ENCODE measurements at regions not wholly inside any gene's neighbourhood (a gene's known extent, or its start where the extent isn't known, plus 50 kb on each side); places are given as distances from the start of the nearest gene placed in this dataset.

- H3K4me1 ChIP-seq (ENCODE audit: control insufficient read depth, insufficient read depth, low read length), result no peaks in the 10 kb centered on the region
- no CpG with 5 or more reads among the region's 2 CpGs for WGBS (ENCODE audit: insufficient coverage, insufficient read length)
Observed at GRCh38 chr21:23093259-23093658, 2095.1 kb downstream of the NCAM2 start.

GRCh38 chr21:23099185-23099584 lies 2101.0 kb downstream of the NCAM2 start:
- Histone ChIP-seq H3K27me3 (ENCODE audit: control insufficient read depth, insufficient read depth, low read length) (no peaks in the 10 kb centered on the region), H3K9me3 (ENCODE audit: control insufficient read depth, insufficient read depth, low read length) (no peaks in the 10 kb centered on the region; the same call in 1 of the 2 replicates), H3K36me3 (ENCODE audit: control insufficient read depth, insufficient read depth, low read length) (no peaks in the 10 kb centered on the region), H3K27ac (ENCODE audit: low read length) (no peak overlapping the region), H3K4me1 (ENCODE audit: control insufficient read depth, insufficient read depth, low read length) (no peaks in the 10 kb centered on the region), H3K4me3 (ENCODE audit: low read length) (no peak overlapping the region)
- DNase-seq (ENCODE audit: low read depth, low spot score), result no peak

More at GRCh38 chr21:23093259-23093658, 2095.1 kb downstream of the NCAM2 start:
- Histone ChIP-seq H3K27ac (ENCODE audit: low read length) (no peak overlapping the region), H3K4me3 (ENCODE audit: low read length) (no peak overlapping the region), H3K36me3 (ENCODE audit: control insufficient read depth, insufficient read depth, low read length) (no peaks in the 10 kb centered on the region), H3K9me3 (ENCODE audit: control insufficient read depth, insufficient read depth, low read length) (no peaks in the 10 kb centered on the region; the same call in none of the 2 replicates), H3K27me3 (ENCODE audit: control insufficient read depth, insufficient read depth, low read length) (no peaks in the 10 kb centered on the region)
- no peak for DNase-seq (ENCODE audit: low read depth, low spot score)

DNA sequence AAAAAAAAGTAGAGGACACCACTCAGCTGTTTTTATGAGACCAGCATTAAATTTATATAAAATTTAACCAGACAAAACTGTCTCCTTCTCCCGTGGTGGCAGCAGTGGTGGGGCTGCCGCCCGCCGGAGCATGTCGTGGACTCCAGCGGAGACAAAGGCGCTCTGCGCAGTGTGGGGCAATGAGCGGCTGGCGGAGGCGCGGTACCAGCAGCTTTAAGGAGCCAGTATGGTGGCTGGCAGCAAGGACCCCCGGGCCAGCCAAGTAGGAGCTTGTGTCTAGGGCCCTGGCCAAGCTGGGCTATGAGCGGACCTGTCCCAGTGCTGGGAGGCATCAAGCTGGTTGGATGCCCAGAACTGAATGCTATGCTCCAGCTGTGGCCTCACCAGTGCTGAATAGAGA lies 2102.9 kb downstream of the NCAM2 start:
- Histone ChIP-seq H3K27ac (ENCODE audit: low read length) (no peak overlapping the region), H3K4me3 (ENCODE audit: low read length) (no peak overlapping the region), H3K27me3 (ENCODE audit: control insufficient read depth, insufficient read depth, low read length) (no peaks in the 10 kb centered on the region), H3K36me3 (ENCODE audit: control insufficient read depth, insufficient read depth, low read length) (no peaks in the 10 kb centered on the region), H3K9me3 (ENCODE audit: control insufficient read depth, insufficient read depth, low read length) (no peaks in the 10 kb centered on the region; the same call in 1 of the 2 replicates), H3K4me1 (ENCODE audit: control insufficient read depth, insufficient read depth, low read length) (no peaks in the 10 kb centered on the region)
- DNase-seq (ENCODE audit: low read depth, low spot score), result no peak
- WGBS (ENCODE audit: insufficient coverage, insufficient read length), result no CpG with 5 or more reads among the region's 14 CpGs

- no peak overlapping the region for H3K27ac ChIP-seq (ENCODE audit: low read length)
- peaks cover 2% of the 10 kb centered on the region for H3K9me3 ChIP-seq (ENCODE audit: control insufficient read depth, insufficient read depth, low read length)
- no peak overlapping the region for H3K4me3 ChIP-seq (ENCODE audit: low read length)
- no peaks in the 10 kb centered on the region for H3K27me3 ChIP-seq (ENCODE audit: control insufficient read depth, insufficient read depth, low read length)
- no peaks in the 10 kb centered on the region for H3K36me3 ChIP-seq (ENCODE audit: control insufficient read depth, insufficient read depth, low read length)
- no peaks in the 10 kb centered on the region for H3K4me1 ChIP-seq (ENCODE audit: control insufficient read depth, insufficient read depth, low read length)
- DNase-seq (ENCODE audit: low read depth, low spot score), result no peak
Observed at GRCh38 chr21:23108533-23108932, 2110.3 kb downstream of the NCAM2 start.

DNA sequence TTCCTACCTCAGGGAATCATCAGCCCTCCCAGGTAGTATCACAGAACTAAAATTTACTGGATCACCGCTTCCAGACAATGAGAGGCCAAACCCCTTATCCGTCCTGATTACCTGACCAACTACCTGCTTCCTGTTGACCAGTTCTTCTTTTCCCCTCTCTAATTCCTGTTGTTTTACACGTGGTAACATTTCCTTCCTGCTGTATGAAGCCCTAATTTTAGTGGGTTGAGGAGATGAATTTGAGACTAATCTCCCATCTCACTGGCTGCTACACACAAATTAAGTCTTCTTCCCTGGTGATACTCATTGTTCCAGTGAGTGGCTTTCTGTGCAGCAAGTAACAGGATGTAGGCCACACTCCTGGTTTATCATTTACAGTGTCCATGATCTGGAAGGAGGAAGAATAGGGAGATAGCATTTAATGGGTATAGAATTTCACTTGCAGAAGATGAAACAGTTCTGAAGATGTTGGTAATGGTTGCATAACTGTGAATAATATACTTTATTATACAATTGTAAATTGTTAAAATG lies 2112.9 kb downstream of the NCAM2 start:
- Histone ChIP-seq H3K9me3 (ENCODE audit: control insufficient read depth, insufficient read depth, low read length) (peaks cover 2% of the 10 kb centered on the region), H3K36me3 (ENCODE audit: control insufficient read depth, insufficient read depth, low read length) (no peaks in the 10 kb centered on the region), H3K4me1 (ENCODE audit: control insufficient read depth, insufficient read depth, low read length) (no peaks in the 10 kb centered on the region), H3K27ac (ENCODE audit: low read length) (no peak overlapping the region), H3K4me3 (ENCODE audit: low read length) (no peak overlapping the region), H3K27me3 (ENCODE audit: control insufficient read depth, insufficient read depth, low read length) (no peaks in the 10 kb centered on the region)
- DNase-seq (ENCODE audit: low read depth, low spot score), result no peak
- WGBS (ENCODE audit: insufficient coverage, insufficient read length), result no CpG with 5 or more reads among the region's 3 CpGs

- no peak for DNase-seq (ENCODE audit: low read depth, low spot score)
- no CpG with 5 or more reads among the region's 1 CpG for WGBS (ENCODE audit: insufficient coverage, insufficient read length)
- Histone ChIP-seq H3K4me1 (ENCODE audit: control insufficient read depth, insufficient read depth, low read length) (no peaks in the 10 kb centered on the region), H3K27me3 (ENCODE audit: control insufficient read depth, insufficient read depth, low read length) (no peaks in the 10 kb centered on the region), H3K36me3 (ENCODE audit: control insufficient read depth, insufficient read depth, low read length) (no peaks in the 10 kb centered on the region), H3K9me3 (ENCODE audit: control insufficient read depth, insufficient read depth, low read length) (no peaks in the 10 kb centered on the region; the same call in 1 of the 2 replicates), H3K4me3 (ENCODE audit: low read length) (no peak overlapping the region), H3K27ac (ENCODE audit: low read length) (no peak overlapping the region)
Observed at GRCh38 chr21:23119491-23119890, 2121.3 kb downstream of the NCAM2 start.

DNA sequence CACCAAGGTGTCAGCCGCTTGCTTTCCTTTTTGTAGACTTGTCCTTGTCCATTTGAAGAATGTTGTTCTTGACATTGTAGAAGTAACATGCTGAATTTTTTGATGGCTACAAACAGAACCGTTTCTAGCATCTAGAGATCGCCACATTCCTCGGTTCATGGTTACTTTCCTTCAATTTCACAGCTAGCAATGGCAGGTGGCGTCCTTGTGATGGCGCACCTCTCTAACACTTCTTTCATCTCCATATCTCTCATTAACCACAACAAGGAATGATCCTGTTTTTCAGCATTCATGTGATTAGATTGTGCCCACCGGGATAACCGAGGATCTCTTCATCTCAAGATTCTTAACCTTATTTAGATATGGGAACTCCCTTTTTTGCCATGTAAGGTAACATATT lies 2129.8 kb downstream of the NCAM2 start:
- H3K4me1 ChIP-seq (ENCODE audit: control insufficient read depth, insufficient read depth, low read length), result no peaks in the 10 kb centered on the region
- WGBS (ENCODE audit: insufficient coverage, insufficient read length), result no CpG with 5 or more reads among the region's 8 CpGs
- no peak for DNase-seq (ENCODE audit: low read depth, low spot score)
- no peak overlapping the region for H3K27ac ChIP-seq (ENCODE audit: low read length)
- H3K36me3 ChIP-seq (ENCODE audit: control insufficient read depth, insufficient read depth, low read length), result no peaks in the 10 kb centered on the region
- no peak overlapping the region for H3K4me3 ChIP-seq (ENCODE audit: low read length)
- H3K27me3 ChIP-seq (ENCODE audit: control insufficient read depth, insufficient read depth, low read length), result no peaks in the 10 kb centered on the region
- no peaks in the 10 kb centered on the region for H3K9me3 ChIP-seq (ENCODE audit: control insufficient read depth, insufficient read depth, low read length)

DNA sequence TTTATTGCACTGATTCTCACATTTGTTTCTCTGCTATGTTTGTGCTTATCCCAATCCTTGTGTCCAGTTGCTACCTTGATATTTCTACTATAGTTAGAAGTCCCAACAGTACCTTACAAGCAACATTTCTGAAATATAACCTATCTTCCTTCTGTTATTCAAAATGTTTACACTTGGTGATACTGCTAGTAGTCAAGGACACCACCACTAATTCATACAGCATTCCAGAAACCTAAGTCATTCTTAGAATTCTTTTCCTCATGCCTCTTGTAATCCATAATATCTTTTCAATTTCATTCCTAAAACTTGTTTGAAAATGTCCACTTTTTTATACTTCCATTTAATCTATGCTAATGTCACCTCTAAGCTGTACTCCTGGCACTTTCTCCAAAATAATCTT lies 2132.1 kb downstream of the NCAM2 start:
- no peak overlapping the region for H3K4me3 ChIP-seq (ENCODE audit: low read length)
- H3K27me3 ChIP-seq (ENCODE audit: control insufficient read depth, insufficient read depth, low read length), result no peaks in the 10 kb centered on the region
- H3K4me1 ChIP-seq (ENCODE audit: control insufficient read depth, insufficient read depth, low read length), result no peaks in the 10 kb centered on the region
- H3K36me3 ChIP-seq (ENCODE audit: control insufficient read depth, insufficient read depth, low read length), result no peaks in the 10 kb centered on the region
- no peaks in the 10 kb centered on the region for H3K9me3 ChIP-seq (ENCODE audit: control insufficient read depth, insufficient read depth, low read length)
- no peak for DNase-seq (ENCODE audit: low read depth, low spot score)
- H3K27ac ChIP-seq (ENCODE audit: low read length), result no peak overlapping the region

- H3K36me3 ChIP-seq (ENCODE audit: control insufficient read depth, insufficient read depth, low read length), result no peaks in the 10 kb centered on the region
- H3K9me3 ChIP-seq (ENCODE audit: control insufficient read depth, insufficient read depth, low read length), result no peaks in the 10 kb centered on the region
- no CpG with 5 or more reads among the region's 6 CpGs for WGBS (ENCODE audit: insufficient coverage, insufficient read length)
- H3K4me3 ChIP-seq (ENCODE audit: low read length), result no peak overlapping the region
- no peaks in the 10 kb centered on the region for H3K27me3 ChIP-seq (ENCODE audit: control insufficient read depth, insufficient read depth, low read length)
- no peak overlapping the region for H3K27ac ChIP-seq (ENCODE audit: low read length)
- no peaks in the 10 kb centered on the region for H3K4me1 ChIP-seq (ENCODE audit: control insufficient read depth, insufficient read depth, low read length)
- DNase-seq (ENCODE audit: low read depth, low spot score), result no peak
Observed at GRCh38 chr21:23131177-23131576, 2133.0 kb downstream of the NCAM2 start.

GRCh38 chr21:23138797-23139196 lies 2140.6 kb downstream of the NCAM2 start:
- Histone ChIP-seq H3K4me3 (ENCODE audit: low read length) (no peak overlapping the region), H3K27ac (ENCODE audit: low read length) (no peak overlapping the region), H3K27me3 (ENCODE audit: control insufficient read depth, insufficient read depth, low read length) (no peaks in the 10 kb centered on the region), H3K36me3 (ENCODE audit: control insufficient read depth, insufficient read depth, low read length) (no peaks in the 10 kb centered on the region), H3K9me3 (ENCODE audit: control insufficient read depth, insufficient read depth, low read length) (no peaks in the 10 kb centered on the region), H3K4me1 (ENCODE audit: control insufficient read depth, insufficient read depth, low read length) (no peaks in the 10 kb centered on the region)
- WGBS (ENCODE audit: insufficient coverage, insufficient read length), result no CpG with 5 or more reads among the region's 2 CpGs
- no peak for DNase-seq (ENCODE audit: low read depth, low spot score)

DNA sequence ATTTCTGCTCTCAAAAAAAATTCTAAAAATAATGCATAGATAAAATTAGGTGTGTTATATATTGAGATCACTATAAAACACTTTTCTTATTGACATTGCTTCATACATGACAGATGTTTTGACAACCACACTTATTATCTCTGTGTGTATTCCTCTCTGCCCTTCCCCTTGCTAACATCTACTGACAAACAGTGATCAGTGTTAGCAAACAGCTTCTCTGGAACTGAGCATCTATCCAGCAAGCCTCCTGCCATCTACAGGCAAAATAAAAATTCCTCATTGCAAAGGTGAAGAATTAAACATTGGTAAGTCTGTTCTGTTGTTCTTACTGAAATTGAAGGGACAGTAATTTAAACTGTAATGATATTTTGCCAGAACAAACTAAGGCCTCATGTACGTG lies 2153.9 kb downstream of the NCAM2 start:
- no peak overlapping the region for H3K4me3 ChIP-seq (ENCODE audit: low read length)
- DNase-seq (ENCODE audit: low read depth, low spot score), result no peak
- no peaks in the 10 kb centered on the region for H3K36me3 ChIP-seq (ENCODE audit: control insufficient read depth, insufficient read depth, low read length)
- no peaks in the 10 kb centered on the region for H3K27me3 ChIP-seq (ENCODE audit: control insufficient read depth, insufficient read depth, low read length)
- H3K27ac ChIP-seq (ENCODE audit: low read length), result no peak overlapping the region
- no CpG with 5 or more reads among the region's 1 CpG for WGBS (ENCODE audit: insufficient coverage, insufficient read length)
- no peaks in the 10 kb centered on the region for H3K4me1 ChIP-seq (ENCODE audit: control insufficient read depth, insufficient read depth, low read length)
- H3K9me3 ChIP-seq (ENCODE audit: control insufficient read depth, insufficient read depth, low read length), result no peaks in the 10 kb centered on the region

Measured in iPS DF 6.9 (cell line).